Karpas-422 (cell line): ENCODE measurements at regions not wholly inside any gene's neighbourhood (a gene's known extent, or its start where the extent isn't known, plus 50 kb on each side); places are given as distances from the start of the nearest gene placed in this dataset.

Experiments used
- DNase-seq: peaks from one replicate; pipeline ENCODE4 v3.0.0-alpha.2; 2015
- H2AFZ ChIP-seq: fragments of 200-600 bp; sonication (generic); 2 replicates; pipeline ENCODE4 v1.6.1; 2014; ENCODE audit warnings: antibody characterized with exemption, low read length, mixed read lengths
- H3K27ac ChIP-seq: fragments of 200-600 bp; sonication (generic); 2 replicates; pipeline ENCODE4 v1.5.1; 2014; ENCODE audit warnings: mild to moderate bottlenecking, low read length, moderate library complexity
- H3K27me3 ChIP-seq: fragments of 200-600 bp; sonication (generic); 2 replicates; pipeline ENCODE4 v1.6.1; 2014; ENCODE audit warnings: low read length, mixed read lengths
- H3K36me3 ChIP-seq: fragments of 200-600 bp; sonication (generic); 2 replicates; pipeline ENCODE4 v1.6.1; 2014; ENCODE audit warnings: low read length, mixed read lengths; ENCODE audit not compliant: insufficient read depth
- H3K4me1 ChIP-seq: fragments of 200-600 bp; sonication (generic); 2 replicates; pipeline ENCODE4 v1.6.1; 2014; ENCODE audit warnings: mild to moderate bottlenecking, low read length, mixed read lengths
- H3K4me2 ChIP-seq: fragments of 200-600 bp; sonication (generic); 2 replicates; pipeline ENCODE4 v1.6.1; 2014; ENCODE audit warnings: low read length, low read depth, mild to moderate bottlenecking; ENCODE audit not compliant: poor library complexity, severe bottlenecking
- H3K4me3 ChIP-seq: fragments of 200-600 bp; sonication (generic); 2 replicates; pipeline ENCODE4 v1.5.1; 2014; ENCODE audit warnings: mild to moderate bottlenecking, antibody characterized with exemption, low read length, mixed read lengths
- H3K79me2 ChIP-seq: fragments of 200-600 bp; sonication (generic); 2 replicates; pipeline ENCODE4 v1.6.1; 2014; ENCODE audit warnings: mild to moderate bottlenecking, low read length, mixed read lengths
- H3K9ac ChIP-seq: fragments of 200-600 bp; sonication (generic); 2 replicates; pipeline ENCODE4 v1.6.0; 2014; ENCODE audit warnings: low read length
- H3K9me2 ChIP-seq: fragments of 200-600 bp; sonication (generic), shearing (Covaris generic); replicated peaks from 2 replicates; pipeline ENCODE4 v1.6.0; 2014; ENCODE audit warnings: mild to moderate bottlenecking, low read length, moderate library complexity; ENCODE audit not compliant: insufficient read depth
- H3K9me3 ChIP-seq: fragments of 300-700, 200-600 bp; sonication (generic); 2 replicates; pipeline ENCODE4 v1.6.1; 2014; ENCODE audit warnings: low read length, mixed read lengths
- H4K20me1 ChIP-seq: fragments of 200-600 bp; sonication (generic); 2 replicates; pipeline ENCODE4 v1.6.1; 2014; ENCODE audit warnings: mild to moderate bottlenecking, antibody characterized with exemption, low read length, low read depth; ENCODE audit not compliant: insufficient read depth

DNA sequence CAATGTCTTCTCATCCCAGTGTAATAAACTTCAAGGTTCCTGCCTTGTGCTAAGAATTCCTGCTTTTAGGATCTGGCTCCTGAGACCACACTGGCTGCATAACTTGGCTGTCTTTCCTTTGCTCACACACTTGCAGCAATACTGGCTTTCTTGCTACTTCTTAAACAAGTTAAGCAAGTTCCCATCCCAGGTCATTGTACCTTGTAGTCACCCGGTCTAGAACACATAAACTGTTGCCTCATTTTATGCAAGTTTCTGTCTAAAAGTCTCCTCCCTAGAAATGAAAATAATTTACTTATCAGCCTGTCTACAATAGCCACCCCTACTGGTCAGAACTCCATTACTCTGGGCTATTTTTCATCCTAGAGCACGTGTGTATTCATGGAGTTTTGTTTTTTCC lies 887.9 kb upstream of the FAM98A start:
- Histone ChIP-seq H3K9me3 (no peaks in the 10 kb centered on the region), H2AFZ (no peak overlapping the region), H3K36me3 (no peaks in the 10 kb centered on the region), H3K79me2 (no peaks in the 10 kb centered on the region), H4K20me1 (no peaks in the 10 kb centered on the region), H3K4me3 (no peak overlapping the region), H3K27ac (no peak overlapping the region), H3K4me1 (no peaks in the 10 kb centered on the region), H3K9ac (no peak overlapping the region), H3K4me2 (no peak overlapping the region), H3K9me2 (no peaks in the 10 kb centered on the region), H3K27me3 (no peaks in the 10 kb centered on the region)
- DNase-seq, result no peak

DNA sequence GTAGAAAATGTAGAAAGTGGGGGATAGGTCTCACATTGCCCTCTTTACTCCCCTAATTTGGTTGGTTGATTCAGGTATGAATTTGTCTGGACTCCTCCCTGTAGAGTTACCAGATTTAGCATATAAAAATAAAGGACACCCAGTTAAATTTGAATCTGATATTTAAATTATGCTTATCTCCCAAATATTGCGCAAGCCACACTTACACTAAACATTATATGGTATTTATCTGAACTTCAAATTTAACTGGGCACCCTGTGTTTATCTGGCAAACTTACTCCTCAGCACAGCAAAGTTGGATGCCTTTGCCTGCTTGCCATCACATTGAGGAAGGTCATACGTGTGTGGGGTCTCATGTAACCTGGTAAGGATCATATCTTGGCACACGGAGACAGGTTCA lies 882.4 kb upstream of the FAM98A start:
- Histone ChIP-seq H4K20me1 (no peaks in the 10 kb centered on the region), H3K9me3 (no peaks in the 10 kb centered on the region), H3K27ac (no peak overlapping the region), H3K79me2 (no peaks in the 10 kb centered on the region), H3K36me3 (no peaks in the 10 kb centered on the region), H3K9me2 (no peaks in the 10 kb centered on the region), H3K9ac (no peak overlapping the region), H3K27me3 (no peaks in the 10 kb centered on the region), H3K4me2 (no peak overlapping the region), H3K4me1 (no peaks in the 10 kb centered on the region), H2AFZ (no peak overlapping the region), H3K4me3 (no peak overlapping the region)
- DNase-seq, result no peak

DNA sequence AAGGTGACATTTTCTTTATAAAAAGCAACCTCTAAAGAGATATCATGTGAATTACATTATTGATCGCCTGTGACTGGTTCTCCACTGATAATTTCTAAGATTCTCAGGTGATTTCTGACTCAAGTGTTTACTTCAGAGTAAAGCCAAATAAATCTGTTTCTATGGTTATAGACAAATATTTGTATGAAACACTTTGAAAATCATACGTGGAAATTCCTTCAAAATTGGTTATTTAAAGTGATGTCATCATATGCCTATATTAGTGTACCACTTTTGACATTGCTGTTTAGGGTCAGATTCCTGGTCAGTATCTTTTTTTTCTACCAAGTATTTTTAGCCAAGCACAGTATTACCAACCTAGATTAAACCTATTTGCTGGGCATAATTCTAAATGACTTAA lies 881.3 kb upstream of the FAM98A start:
- H3K4me3 ChIP-seq, result no peak overlapping the region
- no peaks in the 10 kb centered on the region for H3K27me3 ChIP-seq
- no peak overlapping the region for H2AFZ ChIP-seq
- no peaks in the 10 kb centered on the region for H3K79me2 ChIP-seq
- no peak overlapping the region for H3K4me2 ChIP-seq
- no peaks in the 10 kb centered on the region for H3K4me1 ChIP-seq
- H3K27ac ChIP-seq, result no peak overlapping the region
- no peak for DNase-seq
- H3K36me3 ChIP-seq, result no peaks in the 10 kb centered on the region
- no peak overlapping the region for H3K9ac ChIP-seq
- H3K9me2 ChIP-seq, result no peaks in the 10 kb centered on the region
- no peaks in the 10 kb centered on the region for H4K20me1 ChIP-seq
- no peaks in the 10 kb centered on the region for H3K9me3 ChIP-seq

DNA sequence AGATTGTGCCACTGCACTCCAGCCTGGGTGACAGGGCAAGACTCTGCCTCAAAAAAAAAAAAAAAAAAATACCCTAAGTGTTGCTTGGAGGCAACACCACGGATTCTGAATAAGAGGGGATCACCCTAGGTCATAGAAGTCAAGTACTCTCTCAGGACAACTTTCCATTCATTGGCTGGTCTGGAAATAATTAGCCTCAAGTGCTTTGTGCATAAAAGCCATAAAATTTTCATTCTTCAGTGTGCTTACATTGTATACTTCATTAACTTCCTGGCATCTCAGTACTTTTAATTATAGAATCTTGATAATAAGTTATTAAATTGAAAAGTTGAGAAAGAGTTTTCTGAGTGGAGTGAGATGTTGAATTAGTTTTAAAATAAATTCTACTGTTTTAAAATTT lies 876.1 kb upstream of the FAM98A start:
- H3K4me1 ChIP-seq, result no peaks in the 10 kb centered on the region
- no peak overlapping the region for H3K4me3 ChIP-seq
- no peak for DNase-seq
- no peak overlapping the region for H3K4me2 ChIP-seq
- no peak overlapping the region for H3K27ac ChIP-seq
- no peaks in the 10 kb centered on the region for H3K79me2 ChIP-seq
- no peak overlapping the region for H3K9ac ChIP-seq
- H3K27me3 ChIP-seq, result no peaks in the 10 kb centered on the region
- no peaks in the 10 kb centered on the region for H3K9me2 ChIP-seq
- H2AFZ ChIP-seq, result no peak overlapping the region
- H3K36me3 ChIP-seq, result no peaks in the 10 kb centered on the region
- H4K20me1 ChIP-seq, result no peaks in the 10 kb centered on the region
- H3K9me3 ChIP-seq, result no peaks in the 10 kb centered on the region

DNA sequence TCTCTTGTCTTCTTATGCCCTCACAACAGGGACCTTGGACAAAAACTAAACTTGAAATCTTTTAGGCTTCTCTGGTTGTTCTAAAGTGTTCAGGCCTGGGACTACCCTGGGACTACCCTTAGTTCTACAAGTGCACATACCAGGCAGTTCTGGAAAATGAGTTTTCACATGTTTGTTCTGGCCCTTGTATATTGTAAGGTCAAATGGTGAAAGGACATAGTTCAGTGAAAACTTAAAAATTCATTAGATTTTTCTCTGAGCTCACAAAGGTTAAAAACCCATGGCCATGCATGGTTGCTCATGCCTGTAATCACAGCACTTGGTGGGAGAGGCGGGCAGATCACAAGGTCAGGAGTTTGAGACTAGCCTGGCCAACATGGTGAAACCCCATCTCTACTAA lies 875.5 kb upstream of the FAM98A start:
- no peak overlapping the region for H3K27ac ChIP-seq
- H3K4me3 ChIP-seq, result no peak overlapping the region
- H3K9me3 ChIP-seq, result no peaks in the 10 kb centered on the region
- no peak overlapping the region for H3K4me2 ChIP-seq
- no peak overlapping the region for H2AFZ ChIP-seq
- H3K36me3 ChIP-seq, result no peaks in the 10 kb centered on the region
- no peaks in the 10 kb centered on the region for H3K79me2 ChIP-seq
- H4K20me1 ChIP-seq, result no peaks in the 10 kb centered on the region
- H3K27me3 ChIP-seq, result no peaks in the 10 kb centered on the region
- no peaks in the 10 kb centered on the region for H3K9me2 ChIP-seq
- no peak overlapping the region for H3K9ac ChIP-seq
- DNase-seq, result no peak
- H3K4me1 ChIP-seq, result no peaks in the 10 kb centered on the region

DNA sequence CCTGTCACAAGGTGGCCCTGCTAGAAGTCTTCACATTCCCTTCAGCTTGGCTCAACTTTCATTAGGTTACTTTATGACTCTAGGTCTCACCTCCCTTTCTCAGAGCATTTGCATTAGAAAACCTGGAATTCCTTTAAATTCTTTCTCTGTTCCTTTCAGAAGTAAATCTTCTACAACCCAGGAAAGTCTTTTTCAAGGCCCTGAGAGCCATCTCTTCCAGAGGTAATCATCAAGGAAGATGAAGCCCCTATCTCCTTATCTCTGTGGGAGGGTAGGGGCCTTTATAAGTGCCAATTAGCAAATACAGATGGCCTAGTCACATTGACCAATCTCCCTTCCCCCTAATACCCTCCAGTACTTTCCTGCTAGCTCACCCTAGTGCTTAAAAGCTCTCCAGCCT lies 848.0 kb upstream of the FAM98A start:
- no peak overlapping the region for H3K9ac ChIP-seq
- DNase-seq, result no peak
- H3K9me3 ChIP-seq, result no peaks in the 10 kb centered on the region; the same call in 1 of the 2 replicates
- H3K27me3 ChIP-seq, result no peaks in the 10 kb centered on the region
- H3K79me2 ChIP-seq, result no peaks in the 10 kb centered on the region
- H2AFZ ChIP-seq, result no peak overlapping the region
- no peaks in the 10 kb centered on the region for H4K20me1 ChIP-seq
- H3K9me2 ChIP-seq, result no peaks in the 10 kb centered on the region
- no peaks in the 10 kb centered on the region for H3K4me1 ChIP-seq
- H3K4me3 ChIP-seq, result no peak overlapping the region
- H3K36me3 ChIP-seq, result no peaks in the 10 kb centered on the region
- H3K27ac ChIP-seq, result no peak overlapping the region
- no peak overlapping the region for H3K4me2 ChIP-seq

DNA sequence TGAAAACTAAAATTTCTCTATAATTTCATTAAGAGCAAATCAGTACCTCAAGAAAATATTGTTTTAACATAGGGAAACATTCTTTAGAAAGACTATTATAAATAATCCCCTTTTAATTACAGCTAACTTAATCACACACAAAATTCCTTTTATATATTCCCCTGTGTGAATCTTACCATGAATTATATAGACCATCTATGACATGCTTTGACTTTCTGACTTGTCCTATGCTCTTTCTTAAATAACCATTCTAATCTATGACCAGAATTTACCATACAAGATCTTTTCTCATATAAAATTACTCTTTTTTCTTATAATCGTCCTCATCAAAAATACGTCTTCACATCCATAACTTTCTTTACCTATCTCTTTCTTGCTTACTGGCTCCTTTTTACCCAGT lies 824.2 kb upstream of the FAM98A start:
- no peak for DNase-seq
- Histone ChIP-seq H3K27me3 (no peaks in the 10 kb centered on the region), H3K36me3 (no peaks in the 10 kb centered on the region), H3K4me2 (no peak overlapping the region), H3K27ac (no peak overlapping the region), H3K79me2 (no peaks in the 10 kb centered on the region), H3K9ac (no peak overlapping the region), H4K20me1 (no peaks in the 10 kb centered on the region), H3K9me3 (peaks cover 22% of the 10 kb centered on the region), H3K9me2 (no peaks in the 10 kb centered on the region), H2AFZ (no peak overlapping the region), H3K4me3 (no peak overlapping the region), H3K4me1 (no peaks in the 10 kb centered on the region)

DNA sequence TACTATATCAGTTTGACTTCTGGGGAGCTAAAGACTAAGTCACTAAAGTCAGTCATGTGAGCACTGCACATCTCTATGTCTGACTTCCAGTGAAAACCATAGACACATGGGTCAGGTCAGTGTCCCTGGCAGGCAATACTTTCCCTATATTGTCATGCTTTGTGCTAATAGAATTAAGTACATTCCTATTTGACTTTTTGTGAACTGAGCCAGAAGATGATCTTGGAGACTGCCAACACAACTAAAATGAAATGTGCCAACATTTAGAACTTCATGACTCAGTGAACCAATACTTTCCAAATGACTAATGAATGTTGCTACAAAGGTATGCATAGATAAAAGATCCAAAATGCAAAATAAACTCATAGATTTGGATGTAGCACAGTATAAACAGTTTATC lies 820.8 kb upstream of the FAM98A start:
- H3K27ac ChIP-seq, result no peak overlapping the region
- H3K4me2 ChIP-seq, result no peak overlapping the region
- DNase-seq, result no peak
- no peaks in the 10 kb centered on the region for H3K9me2 ChIP-seq
- no peak overlapping the region for H3K9ac ChIP-seq
- no peaks in the 10 kb centered on the region for H3K79me2 ChIP-seq
- H2AFZ ChIP-seq, result no peak overlapping the region
- no peaks in the 10 kb centered on the region for H3K36me3 ChIP-seq
- peaks cover 18% of the 10 kb centered on the region for H3K9me3 ChIP-seq
- H3K4me1 ChIP-seq, result no peaks in the 10 kb centered on the region
- H3K4me3 ChIP-seq, result no peak overlapping the region
- H3K27me3 ChIP-seq, result no peaks in the 10 kb centered on the region
- no peaks in the 10 kb centered on the region for H4K20me1 ChIP-seq

DNA sequence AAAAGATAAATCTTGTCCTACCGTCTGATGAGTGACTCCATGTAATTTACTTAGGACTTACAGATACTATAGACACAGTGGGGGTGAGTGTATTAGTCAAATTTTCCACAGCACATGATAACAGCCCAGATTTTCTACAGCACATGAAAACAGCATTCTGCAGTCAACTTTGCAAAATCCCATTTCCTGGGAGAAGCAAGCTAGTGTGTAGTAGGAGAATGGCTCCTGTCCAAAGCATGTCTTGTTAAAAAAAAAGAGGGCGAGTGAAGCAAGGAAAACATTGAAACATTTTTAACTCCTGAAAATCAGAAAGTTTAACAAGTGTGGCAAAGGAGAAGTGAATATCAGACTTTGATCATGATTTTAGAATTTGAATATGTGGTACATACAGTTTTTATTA lies 817.8 kb upstream of the FAM98A start:
- no peaks in the 10 kb centered on the region for H3K36me3 ChIP-seq
- no peak overlapping the region for H3K27ac ChIP-seq
- H2AFZ ChIP-seq, result no peak overlapping the region
- H3K9me2 ChIP-seq, result no peaks in the 10 kb centered on the region
- no peak overlapping the region for H3K4me2 ChIP-seq
- no peak overlapping the region for H3K9ac ChIP-seq
- H4K20me1 ChIP-seq, result no peaks in the 10 kb centered on the region
- H3K9me3 ChIP-seq, result peaks cover 2% of the 10 kb centered on the region
- H3K4me3 ChIP-seq, result no peak overlapping the region
- DNase-seq, result no peak
- no peaks in the 10 kb centered on the region for H3K4me1 ChIP-seq
- H3K27me3 ChIP-seq, result no peaks in the 10 kb centered on the region
- H3K79me2 ChIP-seq, result no peaks in the 10 kb centered on the region
